22Rv1 (cell line): ENCODE measurements at regions not wholly inside any gene's neighbourhood (a gene's known extent, or its start where the extent isn't known, plus 50 kb on each side); places are given as distances from the start of the nearest gene placed in this dataset.

Source experiments
- H3K27ac ChIP-seq: fragments of 450-650 bp; 2 replicates; pipeline ENCODE4 v1.5.1; 2017
- CTCF ChIP-seq: fragments of 450-650 bp; IDR thresholded peaks from 2 replicates; pipeline ENCODE4 v1.5.1; 2017; ENCODE audit warnings: mild to moderate bottlenecking
- ZFX ChIP-seq: fragments of 450-650 bp; IDR thresholded peaks from 2 replicates; pipeline ENCODE4 v1.6.1; 2017; ENCODE audit warnings: antibody characterized with exemption, borderline replicate concordance

GRCh38 chr10:129123428-129123827 is 343.6 kb upstream of the MGMT start:
- H3K27ac ChIP-seq: no peak overlapping the region
- TF ChIP-seq ZFX (no peak), CTCF (no peak)

- no peak for TF ChIP-seq CTCF
- TF ChIP-seq ZFX: no peak
Measured at GRCh38 chr10:129126982-129127381, 340.1 kb upstream of the MGMT start.

GRCh38 chr10:129131457-129132132 is 335.4 kb upstream of the MGMT start:
- no peak overlapping the region for H3K27ac ChIP-seq
- TF ChIP-seq ZFX: no peak
- no peak for TF ChIP-seq CTCF

More at GRCh38 chr10:129126982-129127381, 340.1 kb upstream of the MGMT start:
- no peak overlapping the region for H3K27ac ChIP-seq

GRCh38 chr10:129133856-129134255 is 333.2 kb upstream of the MGMT start:
- TF ChIP-seq ZFX (no peak), CTCF (no peak)
- no peak overlapping the region for H3K27ac ChIP-seq

GRCh38 chr10:129134371-129134770 is 332.7 kb upstream of the MGMT start:
- TF ChIP-seq ZFX (no peak), CTCF (no peak)
- H3K27ac ChIP-seq: no peak overlapping the region

- TF ChIP-seq CTCF (no peak), ZFX (no peak)
- no peak overlapping the region for H3K27ac ChIP-seq
Measured at GRCh38 chr10:129135624-129136023, 331.4 kb upstream of the MGMT start.

- no peak overlapping the region for H3K27ac ChIP-seq
- TF ChIP-seq CTCF: no peak
- no peak for TF ChIP-seq ZFX
Measured at GRCh38 chr10:129136074-129136473, 331.0 kb upstream of the MGMT start.
